HEK293 (cell line): ENCODE measurements at regions not wholly inside any gene's neighbourhood (a gene's known extent, or its start where the extent isn't known, plus 50 kb on each side); places are given as distances from the start of the nearest gene placed in this dataset.

Source experiments
- CTCF ChIA-PET: fragments of 350-600 bp; formaldehyde crosslinking; extraction: SDS; loops from one replicate; lab custom pipeline; 2021; ENCODE audit warnings: antibody characterized with exemption; lab: Yijun Ruan, JAX
- POLR2A ChIA-PET: fragments of 300-600 bp; formaldehyde crosslinking; extraction: SDS; loops from one replicate; lab custom pipeline; 2020; ENCODE audit warnings: antibody characterized with exemption, inconsistent platforms; lab: Yijun Ruan, JAX
- H3K27ac ChIP-seq: fragments of 200-500 bp; sonication (Bioruptor generic); 2 replicates; pipeline ENCODE4 v1.5.1; 2014; ENCODE audit warnings: low read depth, low read length, control low read depth, inconsistent platforms; ENCODE audit errors: extremely low read depth
- H3K36me3 ChIP-seq, 2 experiments: fragments of 200-500 bp in 1 of 2; sonication (Bioruptor generic) in 1 of 2; 1 replicate in 1 of 2; 2 replicates in 1 of 2; pipeline ENCODE4 v1.5.1; 2014 to 2017; ENCODE audit warnings: inconsistent platforms in 2 of 2, low read length in 2 of 2; ENCODE audit not compliant: control insufficient read depth in 2 of 2, insufficient read depth in 1 of 2
- H3K4me1 ChIP-seq: fragments of 200-500 bp; sonication (Bioruptor generic); 2 replicates; pipeline ENCODE4 v1.5.1; 2014; ENCODE audit warnings: mild to moderate bottlenecking, low read length, inconsistent platforms; ENCODE audit not compliant: control insufficient read depth, insufficient read depth
- H3K4me3 ChIP-seq: 2 replicates; pipeline ENCODE4 v1.5.1; 2011; ENCODE audit warnings: low read depth, mild to moderate bottlenecking, control low read depth, low read length, moderate library complexity
- H3K9me3 ChIP-seq: fragments of 200-500 bp; sonication (Bioruptor generic); 2 replicates; pipeline ENCODE4 v1.5.1; 2014; ENCODE audit warnings: low read depth, low read length, inconsistent platforms; ENCODE audit not compliant: control insufficient read depth, insufficient read depth
- BCL11A ChIP-seq: fragments of 450-650 bp; formaldehyde crosslinking; IDR thresholded peaks from 2 replicates; pipeline ENCODE4 v1.5.1; 2016; ENCODE audit warnings: low read depth, missing biosample characterization, missing genetic modification characterization
- FEZF1 ChIP-seq: fragments of 450-650 bp; formaldehyde crosslinking; IDR thresholded peaks from 2 replicates; pipeline ENCODE4 v1.5.1; 2016; ENCODE audit warnings: missing biosample characterization, missing genetic modification characterization
- GFI1B ChIP-seq: fragments of 450-650 bp; formaldehyde crosslinking; IDR thresholded peaks from 2 replicates; pipeline ENCODE4 v1.5.1; 2016; ENCODE audit warnings: missing biosample characterization, missing genetic modification characterization
- HOXC10 ChIP-seq: sonication (generic); formaldehyde crosslinking; IDR thresholded peaks from 2 replicates; pipeline ENCODE4 v1.8.1; 2023; ENCODE audit warnings: mild to moderate bottlenecking, missing genetic modification reagents
- KLF10 ChIP-seq: fragments of 450-650 bp; IDR thresholded peaks from 2 replicates; pipeline ENCODE4 v1.5.1; 2018; ENCODE audit warnings: missing biosample characterization, mild to moderate bottlenecking, missing genetic modification characterization
- KLF8 ChIP-seq: fragments of 450-650 bp; formaldehyde crosslinking; IDR thresholded peaks from 2 replicates; pipeline ENCODE4 v1.5.1; 2016; ENCODE audit warnings: missing biosample characterization, missing genetic modification characterization
- MEIS1 ChIP-seq: sonication (generic); formaldehyde crosslinking; IDR thresholded peaks from 2 replicates; pipeline ENCODE4 v1.8.1; 2022; ENCODE audit warnings: missing genetic modification reagents, mild to moderate bottlenecking, borderline replicate concordance
- TCF7L2 ChIP-seq: IDR thresholded peaks from 2 replicates; pipeline ENCODE4 v1.6.1; 2011; ENCODE audit warnings: low read depth, mild to moderate bottlenecking, inconsistent platforms, low read length, moderate library complexity, borderline replicate concordance
- ZEB2 ChIP-seq: fragments of 450-650 bp; formaldehyde crosslinking; IDR thresholded peaks from 2 replicates; pipeline ENCODE4 v1.5.1; 2016; ENCODE audit warnings: missing biosample characterization, missing genetic modification characterization
- ZFHX2 ChIP-seq: fragments of 450-650 bp; formaldehyde crosslinking; conservative IDR thresholded peaks from 2 replicates; pipeline ENCODE4 v1.5.1; 2016; ENCODE audit warnings: missing biosample characterization, missing genetic modification characterization
- ZFP3 ChIP-seq: fragments of 450-650 bp; formaldehyde crosslinking; IDR thresholded peaks from 2 replicates; pipeline ENCODE4 v1.5.1; 2016; ENCODE audit warnings: low read depth, missing biosample characterization, missing genetic modification characterization
- ZNF10 ChIP-seq: fragments of 450-650 bp; formaldehyde crosslinking; IDR thresholded peaks from 2 replicates; pipeline ENCODE4 v1.5.1; 2017; ENCODE audit warnings: missing biosample characterization, missing genetic modification characterization
- ZNF121 ChIP-seq: fragments of 450-650 bp; formaldehyde crosslinking; IDR thresholded peaks from 2 replicates; pipeline ENCODE4 v1.5.1; 2016; ENCODE audit warnings: missing biosample characterization, missing genetic modification characterization
- ZNF23 ChIP-seq: fragments of 450-650 bp; formaldehyde crosslinking; IDR thresholded peaks from 2 replicates; pipeline ENCODE4 v1.5.1; 2016; ENCODE audit warnings: missing biosample characterization, missing genetic modification characterization, borderline replicate concordance
- ZNF274 ChIP-seq, 2 experiments: fragments of 200-500 bp in 1 of 2; fragments of 450-650 bp in 1 of 2; sonication (Bioruptor generic) in 1 of 2; formaldehyde crosslinking in 1 of 2; IDR thresholded peaks; 2 replicates each; pipeline versions ENCODE4 v1.5.1 to v1.6.1; 2014 to 2016; ENCODE audit warnings: borderline replicate concordance in 1 of 2, inconsistent platforms in 1 of 2, low read length in 1 of 2, missing biosample characterization in 1 of 2, missing genetic modification characterization in 1 of 2
- ZNF311 ChIP-seq: fragments of 450-650 bp; formaldehyde crosslinking; IDR thresholded peaks from 2 replicates; pipeline ENCODE4 v1.5.1; 2017; ENCODE audit warnings: missing biosample characterization, missing genetic modification characterization, borderline replicate concordance
- ZNF335 ChIP-seq: fragments of 450-650 bp; formaldehyde crosslinking; conservative IDR thresholded peaks from 2 replicates; pipeline ENCODE4 v1.5.1; 2016; ENCODE audit warnings: missing biosample characterization, missing genetic modification characterization
- ZNF354C ChIP-seq: fragments of 450-650 bp; formaldehyde crosslinking; IDR thresholded peaks from 2 replicates; pipeline ENCODE4 v1.5.1; 2016; ENCODE audit warnings: missing biosample characterization, missing genetic modification characterization, low read depth, borderline replicate concordance
- ZNF426 ChIP-seq: fragments of 450-650 bp; formaldehyde crosslinking; IDR thresholded peaks from 2 replicates; pipeline ENCODE4 v1.5.1; 2017; ENCODE audit warnings: missing biosample characterization, missing genetic modification characterization, mild to moderate bottlenecking, inconsistent platforms, moderate library complexity
- ZNF433 ChIP-seq: fragments of 450-650 bp; formaldehyde crosslinking; IDR thresholded peaks from 2 replicates; pipeline ENCODE4 v1.5.1; 2016; ENCODE audit warnings: missing biosample characterization, missing genetic modification characterization, low read depth
- ZNF548 ChIP-seq: fragments of 450-650 bp; formaldehyde crosslinking; IDR thresholded peaks from 2 replicates; pipeline ENCODE4 v1.5.1; 2016; ENCODE audit warnings: missing biosample characterization, missing genetic modification characterization
- ZNF561 ChIP-seq: fragments of 450-650 bp; IDR thresholded peaks from 2 replicates; pipeline ENCODE4 v1.5.1; 2018; ENCODE audit warnings: missing biosample characterization, missing genetic modification characterization, borderline replicate concordance
- ZNF660 ChIP-seq: fragments of 450-650 bp; IDR thresholded peaks from 2 replicates; pipeline ENCODE4 v1.5.1; 2018; ENCODE audit warnings: missing biosample characterization, mild to moderate bottlenecking, missing genetic modification characterization
- TF ChIP-seq, protein P1 (sequence below): fragments of 450-650 bp; formaldehyde crosslinking; IDR thresholded peaks from 2 replicates; pipeline ENCODE4 v1.5.1; 2016; ENCODE audit warnings: missing biosample characterization, missing genetic modification characterization
- TF ChIP-seq, protein P2 (sequence below): fragments of 450-650 bp; formaldehyde crosslinking; IDR thresholded peaks from 2 replicates; pipeline ENCODE4 v1.5.1; 2016; ENCODE audit warnings: missing biosample characterization, missing genetic modification characterization
- TF ChIP-seq, protein P3 (sequence below): fragments of 450-650 bp; formaldehyde crosslinking; IDR thresholded peaks from 2 replicates; pipeline ENCODE4 v1.5.1; 2016; ENCODE audit warnings: missing biosample characterization, missing genetic modification characterization
- TF ChIP-seq, protein P4 (sequence below): fragments of 450-650 bp; formaldehyde crosslinking; IDR thresholded peaks from 2 replicates; pipeline ENCODE4 v1.5.1; 2017; ENCODE audit warnings: missing biosample characterization, missing genetic modification characterization

DNA sequence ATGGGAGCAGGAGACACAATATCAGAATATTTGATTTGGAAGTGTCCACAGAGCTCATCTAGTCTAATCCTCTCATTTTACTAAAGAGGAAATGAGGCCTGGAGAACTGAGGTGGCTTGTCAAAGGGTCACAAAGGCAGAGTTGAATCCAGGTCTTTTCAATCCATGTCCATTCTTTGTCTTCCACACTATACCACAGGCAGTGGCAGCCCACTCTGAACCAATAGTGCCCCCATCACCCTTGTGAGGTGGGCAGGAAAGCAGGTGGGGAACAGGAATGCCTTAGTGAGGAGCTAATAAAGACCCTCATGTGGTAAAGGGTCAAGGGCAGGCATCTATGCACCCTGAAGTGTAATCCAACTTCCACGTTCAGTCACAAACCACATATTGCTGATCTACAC, 134.8 kb upstream of the EGLN3 start:
- TF ChIP-seq ZNF433 (tag by site-specific recombination) (no peak), KLF10 (no peak), ZNF354C (tag by site-specific recombination) (no peak), GFI1B (tag by site-specific recombination) (no peak), ZNF548 (tag by site-specific recombination) (no peak), ZNF426 (tag by site-specific recombination) (no peak), ZNF561 (tag by site-specific recombination) (no peak), ZNF121 (tag by site-specific recombination) (no peak)
- ChIA-PET POLR2A (no interaction called here), CTCF (interaction anchor here (1.0 kb wide), 1 partner anchor 11 kb away, joined by 3 read pairs; no protein-coding TSS in a partner anchor)
- no peaks in the 10 kb centered on the region for H3K36me3 ChIP-seq
- H3K4me3 ChIP-seq = no peak overlapping the region
- peaks cover 12% of the 10 kb centered on the region for H3K4me1 ChIP-seq
- H3K27ac ChIP-seq = no peak overlapping the region
- no peaks in the 10 kb centered on the region for H3K9me3 ChIP-seq

DNA sequence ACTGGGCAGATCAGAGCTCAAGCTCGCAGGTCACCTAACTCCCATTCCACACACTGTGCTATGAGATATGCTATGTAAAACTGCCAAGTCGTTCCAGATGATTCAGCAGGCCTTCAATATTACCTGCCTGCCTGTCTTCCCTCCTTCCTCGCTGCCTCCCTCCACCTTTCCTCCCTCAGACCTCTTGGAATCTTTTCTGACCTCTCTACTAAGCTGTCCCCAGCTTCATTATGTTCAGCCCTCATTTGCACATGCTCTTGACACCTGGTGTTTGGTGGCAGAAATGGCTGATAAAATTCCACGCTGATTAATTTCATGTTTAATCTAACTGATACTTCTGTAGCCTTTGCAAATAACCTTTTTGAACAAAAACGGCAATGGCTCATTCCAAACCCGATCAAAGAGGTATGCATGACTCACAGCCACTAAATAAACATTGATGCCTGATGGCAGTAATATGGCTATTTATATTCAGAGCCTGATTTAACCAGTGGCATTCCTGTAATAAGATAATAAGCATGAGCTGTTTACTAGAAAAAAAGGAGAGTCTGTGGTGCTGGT, 130.8 kb upstream of the EGLN3 start:
- no peak overlapping the region for H3K4me3 ChIP-seq
- POLR2A ChIA-PET = interaction anchor here (1.3 kb wide), 1 partner anchor 22 kb away, joined by 7 read pairs; no protein-coding TSS in a partner anchor
- H3K4me1 ChIP-seq = peaks cover 15% of the 10 kb centered on the region
- H3K36me3 ChIP-seq = no peaks in the 10 kb centered on the region
- peak overlapping the region; percentile 56 for H3K27ac ChIP-seq
- no peaks in the 10 kb centered on the region for H3K9me3 ChIP-seq
- CTCF ChIA-PET = interaction anchor here (0.6 to 1.7 kb wide), 4 partner anchors 17 to 1448 kb away, joined by 3 to 9 read pairs (median 6); no protein-coding TSS in a partner anchor
- no peak for TF ChIP-seq ZNF23
- TF ChIP-seq, protein P1, sequence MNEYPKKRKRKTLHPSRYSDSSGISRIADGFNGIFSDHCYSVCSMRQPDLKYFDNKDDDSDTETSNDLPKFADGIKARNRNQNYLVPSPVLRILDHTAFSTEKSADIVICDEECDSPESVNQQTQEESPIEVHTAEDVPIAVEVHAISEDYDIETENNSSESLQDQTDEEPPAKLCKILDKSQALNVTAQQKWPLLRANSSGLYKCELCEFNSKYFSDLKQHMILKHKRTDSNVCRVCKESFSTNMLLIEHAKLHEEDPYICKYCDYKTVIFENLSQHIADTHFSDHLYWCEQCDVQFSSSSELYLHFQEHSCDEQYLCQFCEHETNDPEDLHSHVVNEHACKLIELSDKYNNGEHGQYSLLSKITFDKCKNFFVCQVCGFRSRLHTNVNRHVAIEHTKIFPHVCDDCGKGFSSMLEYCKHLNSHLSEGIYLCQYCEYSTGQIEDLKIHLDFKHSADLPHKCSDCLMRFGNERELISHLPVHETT (tag by site-specific recombination) = peak; percentile 44; the same call in 1 of the 2 replicates
- no peak for TF ChIP-seq HOXC10 (CRISPR knock-in tag)
- peak; percentile 100 for TF ChIP-seq ZNF660 (tag by site-specific recombination)
- peak; percentile 66 for TF ChIP-seq ZEB2 (tag by site-specific recombination)
- no peak for TF ChIP-seq ZNF274 (IDR thresholded peaks at IDR 0.05; ENCODE audit: low read length)
- no peak for TF ChIP-seq ZNF274 (tag by site-specific recombination; IDR thresholded peaks at IDR 0.05; ENCODE audit: borderline replicate concordance)
- 0 out of 2 replicates have a peak, but pooled peaks have one; percentile 61 for TF ChIP-seq TCF7L2
- peak; percentile 39; the same call in 1 of the 2 replicates for TF ChIP-seq ZNF10 (tag by site-specific recombination)
- TF ChIP-seq, protein P2, sequence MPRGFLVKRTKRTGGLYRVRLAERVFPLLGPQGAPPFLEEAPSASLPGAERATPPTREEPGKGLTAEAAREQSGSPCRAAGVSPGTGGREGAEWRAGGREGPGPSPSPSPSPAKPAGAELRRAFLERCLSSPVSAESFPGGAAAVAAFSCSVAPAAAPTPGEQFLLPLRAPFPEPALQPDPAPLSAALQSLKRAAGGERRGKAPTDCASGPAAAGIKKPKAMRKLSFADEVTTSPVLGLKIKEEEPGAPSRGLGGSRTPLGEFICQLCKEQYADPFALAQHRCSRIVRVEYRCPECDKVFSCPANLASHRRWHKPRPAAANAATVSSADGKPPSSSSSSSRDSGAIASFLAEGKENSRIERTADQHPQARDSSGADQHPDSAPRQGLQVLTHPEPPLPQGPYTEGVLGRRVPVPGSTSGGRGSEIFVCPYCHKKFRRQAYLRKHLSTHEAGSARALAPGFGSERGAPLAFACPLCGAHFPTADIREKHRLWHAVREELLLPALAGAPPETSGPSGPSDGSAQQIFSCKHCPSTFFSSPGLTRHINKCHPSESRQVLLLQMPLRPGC (tag by site-specific recombination) = peak; percentile 78
- peak; percentile 60 for TF ChIP-seq KLF8 (tag by site-specific recombination)
- TF ChIP-seq, protein P3, sequence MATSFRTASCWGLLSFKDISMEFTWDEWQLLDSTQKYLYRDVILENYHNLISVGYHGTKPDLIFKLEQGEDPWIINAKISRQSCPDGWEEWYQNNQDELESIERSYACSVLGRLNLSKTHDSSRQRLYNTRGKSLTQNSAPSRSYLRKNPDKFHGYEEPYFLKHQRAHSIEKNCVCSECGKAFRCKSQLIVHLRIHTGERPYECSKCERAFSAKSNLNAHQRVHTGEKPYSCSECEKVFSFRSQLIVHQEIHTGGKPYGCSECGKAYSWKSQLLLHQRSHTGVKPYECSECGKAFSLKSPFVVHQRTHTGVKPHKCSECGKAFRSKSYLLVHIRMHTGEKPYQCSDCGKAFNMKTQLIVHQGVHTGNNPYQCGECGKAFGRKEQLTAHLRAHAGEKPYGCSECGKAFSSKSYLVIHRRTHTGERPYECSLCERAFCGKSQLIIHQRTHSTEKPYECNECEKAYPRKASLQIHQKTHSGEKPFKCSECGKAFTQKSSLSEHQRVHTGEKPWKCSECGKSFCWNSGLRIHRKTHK (tag by site-specific recombination) = no peak
- TF ChIP-seq BCL11A = no peak
- TF ChIP-seq, protein P4, sequence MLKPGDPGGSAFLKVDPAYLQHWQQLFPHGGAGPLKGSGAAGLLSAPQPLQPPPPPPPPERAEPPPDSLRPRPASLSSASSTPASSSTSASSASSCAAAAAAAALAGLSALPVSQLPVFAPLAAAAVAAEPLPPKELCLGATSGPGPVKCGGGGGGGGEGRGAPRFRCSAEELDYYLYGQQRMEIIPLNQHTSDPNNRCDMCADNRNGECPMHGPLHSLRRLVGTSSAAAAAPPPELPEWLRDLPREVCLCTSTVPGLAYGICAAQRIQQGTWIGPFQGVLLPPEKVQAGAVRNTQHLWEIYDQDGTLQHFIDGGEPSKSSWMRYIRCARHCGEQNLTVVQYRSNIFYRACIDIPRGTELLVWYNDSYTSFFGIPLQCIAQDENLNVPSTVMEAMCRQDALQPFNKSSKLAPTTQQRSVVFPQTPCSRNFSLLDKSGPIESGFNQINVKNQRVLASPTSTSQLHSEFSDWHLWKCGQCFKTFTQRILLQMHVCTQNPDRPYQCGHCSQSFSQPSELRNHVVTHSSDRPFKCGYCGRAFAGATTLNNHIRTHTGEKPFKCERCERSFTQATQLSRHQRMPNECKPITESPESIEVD (tag by site-specific recombination) = peak; percentile 86
- TF ChIP-seq MEIS1 (CRISPR knock-in tag) = no peak
- TF ChIP-seq ZNF335 (tag by site-specific recombination) = peak; percentile 55; the same call in 1 of the 2 replicates
- no peak for TF ChIP-seq ZNF311 (tag by site-specific recombination)
- peak; percentile 74 for TF ChIP-seq FEZF1
- no peak for TF ChIP-seq ZFP3
- no peak for TF ChIP-seq ZFHX2 (tag by site-specific recombination)
